Panc1 (cell line): ENCODE measurements at regions not wholly inside any gene's neighbourhood (a gene's known extent, or its start where the extent isn't known, plus 50 kb on each side); places are given as distances from the start of the nearest gene placed in this dataset.

ENCODE experiments used
- ATAC-seq: fragments of 200-7000 bp; cut with Tn5 transposase; 2 replicates; pipeline ENCODE4 v1.9.1; 2020; ENCODE audit warnings: mild to moderate bottlenecking, moderate library complexity
- BruUV-seq: library from RNA; stranded (reverse); fragments of 400-500 nt; replicated peaks from 2 replicates; lab custom pipeline; 2021; lab: Mats Ljungman, UMichigan
- CTCF ChIA-PET: fragments of 300-600 bp; sonication (Branson Sonifier 250); formaldehyde crosslinking; loops from one replicate; lab custom pipeline; 2022; ENCODE audit warnings: antibody characterized with exemption; lab: Charles Lee
- POLR2A ChIA-PET: fragments of 300-600 bp; sonication (Branson Sonifier 250); formaldehyde crosslinking; loops from one replicate; lab custom pipeline; 2022; ENCODE audit warnings: antibody characterized with exemption; lab: Charles Lee
- DNase-seq: peaks from one replicate; pipeline ENCODE4 v3.0.0-alpha.2; 2010; ENCODE audit warnings: low read depth, low spot score
- H3K27ac ChIP-seq: 2 replicates; pipeline ENCODE4 v1.5.1; 2011; ENCODE audit warnings: mild to moderate bottlenecking, low read length, inconsistent platforms
- H3K27me3 ChIP-seq: fragments of 200-500 bp; sonication (Bioruptor generic); 2 replicates; pipeline ENCODE4 v1.6.0; 2014; ENCODE audit warnings: low read length, inconsistent platforms; ENCODE audit not compliant: control insufficient read depth, insufficient read depth
- H3K36me3 ChIP-seq: fragments of 200-500 bp; sonication (Bioruptor generic); 2 replicates; pipeline ENCODE4 v1.5.1; 2014; ENCODE audit warnings: inconsistent platforms, mild to moderate bottlenecking, low read length, moderate library complexity; ENCODE audit not compliant: control insufficient read depth, insufficient read depth
- H3K4me1 ChIP-seq: 2 replicates; pipeline ENCODE4 v1.5.1; 2011; ENCODE audit warnings: inconsistent platforms, mild to moderate bottlenecking, low read length, moderate library complexity; ENCODE audit not compliant: control insufficient read depth, insufficient read depth
- H3K4me3 ChIP-seq, 2 experiments: 2 replicates each; pipeline ENCODE4 v1.5.1; 2011 to 2012; ENCODE audit warnings: low read depth in 2 of 2, low read length in 2 of 2, mild to moderate bottlenecking in 2 of 2, inconsistent platforms in 1 of 2, moderate library complexity in 1 of 2
- H3K9me3 ChIP-seq: fragments of 200-500 bp; sonication (Bioruptor generic); 2 replicates; pipeline ENCODE4 v1.5.1; 2014; ENCODE audit warnings: low read depth, mild to moderate bottlenecking, inconsistent platforms, low read length, moderate library complexity; ENCODE audit not compliant: control insufficient read depth, insufficient read depth
- POLR2AphosphoS5 ChIP-seq: IDR thresholded peaks from 2 replicates; pipeline ENCODE4 v1.6.1; 2012; ENCODE audit warnings: mild to moderate bottlenecking, low read depth, low read length, moderate library complexity
- SIN3A ChIP-seq: IDR thresholded peaks from 2 replicates; pipeline ENCODE4 v1.6.1; 2012; ENCODE audit warnings: low read depth, mild to moderate bottlenecking, low read length, moderate library complexity, borderline replicate concordance; ENCODE audit not compliant: insufficient read depth
- TCF7L2 ChIP-seq: IDR thresholded peaks from 2 replicates; pipeline ENCODE4 v1.6.1; 2011; ENCODE audit warnings: mild to moderate bottlenecking, low read depth, low read length, inconsistent platforms
- in situ Hi-C: cut with HindIII; loops from 2 replicates; pipeline ENCODE4 v1.10.0; 2016; ENCODE audit warnings: low sequenced_read_pairs, low pct_unique_long_range_greater_than_20kb
- intact Hi-C: fragments of 100-400 bp; cut with micrococcal nuclease; formaldehyde crosslinking; loops from one replicate; pipeline ENCODE4 v1.10.0; 2022; ENCODE audit not compliant: unreplicated experiment
- TF ChIP-seq, protein P1 (sequence below): fragments of 450-650 bp; IDR thresholded peaks from 2 replicates; pipeline ENCODE4 v1.5.1; 2017; ENCODE audit warnings: mild to moderate bottlenecking
- TF ChIP-seq, protein P2 (sequence below), 2 experiments: IDR thresholded peaks; 2 replicates each; pipeline ENCODE4 v1.6.1; 2011 to 2012; ENCODE audit warnings: low read depth in 2 of 2, control low read depth in 1 of 2, low read length in 1 of 2, mild to moderate bottlenecking in 1 of 2, moderate library complexity in 1 of 2; ENCODE audit not compliant: insufficient read depth in 1 of 2

DNA sequence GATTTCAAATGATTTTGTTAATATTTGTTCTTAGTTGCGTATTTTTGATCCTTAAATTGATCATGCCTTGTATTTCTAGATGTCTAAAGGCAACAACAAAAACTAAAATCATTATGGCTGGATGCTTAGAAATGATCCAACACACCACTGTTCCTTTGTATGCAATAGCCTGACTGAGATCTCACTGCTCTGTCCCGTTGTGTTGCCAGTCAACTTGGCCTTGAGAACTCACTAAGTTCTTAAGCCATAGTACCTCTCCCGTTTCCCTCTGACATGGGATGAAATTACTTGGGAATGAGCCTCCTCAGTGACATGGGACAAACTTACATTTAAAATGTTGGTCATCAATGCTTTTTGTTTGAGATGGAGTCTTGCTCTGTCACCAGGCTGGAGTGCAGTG lies 222.0 kb upstream of the HS6ST1 start:
- H3K4me1 ChIP-seq: no peaks in the 10 kb centered on the region
- POLR2A ChIA-PET: no interaction called here
- no TSS peak for BruUV-seq
- H3K27ac ChIP-seq: no peak overlapping the region
- H3K4me3 ChIP-seq: no peak overlapping the region
- no peak for TF ChIP-seq TCF7L2
- no peak for TF ChIP-seq POLR2AphosphoS5
- TF ChIP-seq, protein P1, sequence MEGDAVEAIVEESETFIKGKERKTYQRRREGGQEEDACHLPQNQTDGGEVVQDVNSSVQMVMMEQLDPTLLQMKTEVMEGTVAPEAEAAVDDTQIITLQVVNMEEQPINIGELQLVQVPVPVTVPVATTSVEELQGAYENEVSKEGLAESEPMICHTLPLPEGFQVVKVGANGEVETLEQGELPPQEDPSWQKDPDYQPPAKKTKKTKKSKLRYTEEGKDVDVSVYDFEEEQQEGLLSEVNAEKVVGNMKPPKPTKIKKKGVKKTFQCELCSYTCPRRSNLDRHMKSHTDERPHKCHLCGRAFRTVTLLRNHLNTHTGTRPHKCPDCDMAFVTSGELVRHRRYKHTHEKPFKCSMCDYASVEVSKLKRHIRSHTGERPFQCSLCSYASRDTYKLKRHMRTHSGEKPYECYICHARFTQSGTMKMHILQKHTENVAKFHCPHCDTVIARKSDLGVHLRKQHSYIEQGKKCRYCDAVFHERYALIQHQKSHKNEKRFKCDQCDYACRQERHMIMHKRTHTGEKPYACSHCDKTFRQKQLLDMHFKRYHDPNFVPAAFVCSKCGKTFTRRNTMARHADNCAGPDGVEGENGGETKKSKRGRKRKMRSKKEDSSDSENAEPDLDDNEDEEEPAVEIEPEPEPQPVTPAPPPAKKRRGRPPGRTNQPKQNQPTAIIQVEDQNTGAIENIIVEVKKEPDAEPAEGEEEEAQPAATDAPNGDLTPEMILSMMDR: no peak
- no peak for TF ChIP-seq SIN3A
- TF ChIP-seq, protein P2, sequence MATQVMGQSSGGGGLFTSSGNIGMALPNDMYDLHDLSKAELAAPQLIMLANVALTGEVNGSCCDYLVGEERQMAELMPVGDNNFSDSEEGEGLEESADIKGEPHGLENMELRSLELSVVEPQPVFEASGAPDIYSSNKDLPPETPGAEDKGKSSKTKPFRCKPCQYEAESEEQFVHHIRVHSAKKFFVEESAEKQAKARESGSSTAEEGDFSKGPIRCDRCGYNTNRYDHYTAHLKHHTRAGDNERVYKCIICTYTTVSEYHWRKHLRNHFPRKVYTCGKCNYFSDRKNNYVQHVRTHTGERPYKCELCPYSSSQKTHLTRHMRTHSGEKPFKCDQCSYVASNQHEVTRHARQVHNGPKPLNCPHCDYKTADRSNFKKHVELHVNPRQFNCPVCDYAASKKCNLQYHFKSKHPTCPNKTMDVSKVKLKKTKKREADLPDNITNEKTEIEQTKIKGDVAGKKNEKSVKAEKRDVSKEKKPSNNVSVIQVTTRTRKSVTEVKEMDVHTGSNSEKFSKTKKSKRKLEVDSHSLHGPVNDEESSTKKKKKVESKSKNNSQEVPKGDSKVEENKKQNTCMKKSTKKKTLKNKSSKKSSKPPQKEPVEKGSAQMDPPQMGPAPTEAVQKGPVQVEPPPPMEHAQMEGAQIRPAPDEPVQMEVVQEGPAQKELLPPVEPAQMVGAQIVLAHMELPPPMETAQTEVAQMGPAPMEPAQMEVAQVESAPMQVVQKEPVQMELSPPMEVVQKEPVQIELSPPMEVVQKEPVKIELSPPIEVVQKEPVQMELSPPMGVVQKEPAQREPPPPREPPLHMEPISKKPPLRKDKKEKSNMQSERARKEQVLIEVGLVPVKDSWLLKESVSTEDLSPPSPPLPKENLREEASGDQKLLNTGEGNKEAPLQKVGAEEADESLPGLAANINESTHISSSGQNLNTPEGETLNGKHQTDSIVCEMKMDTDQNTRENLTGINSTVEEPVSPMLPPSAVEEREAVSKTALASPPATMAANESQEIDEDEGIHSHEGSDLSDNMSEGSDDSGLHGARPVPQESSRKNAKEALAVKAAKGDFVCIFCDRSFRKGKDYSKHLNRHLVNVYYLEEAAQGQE (IDR thresholded peaks at IDR 0.05; ENCODE audit: insufficient read depth in 1 of 2, low read depth in 2 of 2, low read length in 1 of 2): no peak
- no peaks in the 10 kb centered on the region for H3K9me3 ChIP-seq
- in situ Hi-C loops (no loop called here), intact Hi-C loops (no loop called here)
- H3K27me3 ChIP-seq: no peaks in the 10 kb centered on the region
- no peaks in the 10 kb centered on the region for H3K36me3 ChIP-seq
- DNase-seq (no peak), ATAC-seq (no peak)
- CTCF ChIA-PET: no interaction called here

DNA sequence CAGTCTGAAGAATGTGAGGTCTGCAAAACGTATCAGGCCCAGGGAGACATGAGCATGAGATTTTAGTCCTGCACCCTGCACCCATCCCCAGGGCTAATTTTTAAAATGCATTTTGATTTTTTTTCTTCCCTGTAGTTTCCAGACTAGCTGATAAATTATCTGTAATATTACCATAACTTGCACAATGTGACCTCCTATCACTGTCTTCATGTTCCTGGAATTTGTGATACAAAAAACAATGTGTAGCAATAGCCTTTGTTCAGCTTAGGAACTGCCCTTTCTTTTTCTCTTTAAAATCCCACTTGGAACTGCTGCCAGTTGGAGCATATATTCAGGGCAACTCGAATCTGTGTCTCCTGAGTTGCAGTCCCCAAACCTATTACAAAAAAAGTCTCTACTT lies 222.8 kb upstream of the HS6ST1 start:
- no peaks in the 10 kb centered on the region for H3K4me1 ChIP-seq
- ChIA-PET CTCF (no interaction called here), POLR2A (no interaction called here)
- in situ Hi-C loops: no loop called here
- DNase-seq (no peak), ATAC-seq (no peak)
- H3K4me3 ChIP-seq: no peak overlapping the region
- H3K27ac ChIP-seq: no peak overlapping the region
- no peaks in the 10 kb centered on the region for H3K9me3 ChIP-seq
- no peaks in the 10 kb centered on the region for H3K36me3 ChIP-seq
- TF ChIP-seq POLR2AphosphoS5 (no peak), SIN3A (no peak), TCF7L2 (no peak)
- TF ChIP-seq, protein P1: no peak
- TF ChIP-seq, protein P2 (IDR thresholded peaks at IDR 0.05; ENCODE audit: insufficient read depth in 1 of 2, low read depth in 2 of 2, low read length in 1 of 2): no peak
- H3K27me3 ChIP-seq: no peaks in the 10 kb centered on the region
- intact Hi-C loops: no loop called here
- no TSS peak for BruUV-seq
